Osteocyte (in vitro differentiated cells): ENCODE measurements at regions not wholly inside any gene's neighbourhood (a gene's known extent, or its start where the extent isn't known, plus 50 kb on each side); places are given as distances from the start of the nearest gene placed in this dataset.

ENCODE experiments used
- DNase-seq: peaks from one replicate; pipeline ENCODE4 v3.0.0; 2021; ENCODE audit warnings: mixed read lengths; ENCODE audit not compliant: unreplicated experiment; ENCODE audit errors: extremely low spot score
- H3K27ac Mint-ChIP-seq: one replicate; pipeline ENCODE4 v1.8.0; 2021; ENCODE audit warnings: mild to moderate bottlenecking, mixed read lengths; ENCODE audit not compliant: unreplicated experiment
- H3K27me3 Mint-ChIP-seq: one replicate; pipeline ENCODE4 v1.8.0; 2021; ENCODE audit warnings: mixed read lengths; ENCODE audit not compliant: unreplicated experiment
- H3K36me3 Mint-ChIP-seq: one replicate; pipeline ENCODE4 v1.8.0; 2021; ENCODE audit warnings: mixed read lengths; ENCODE audit not compliant: unreplicated experiment
- H3K4me1 Mint-ChIP-seq: one replicate; pipeline ENCODE4 v1.8.0; 2021; ENCODE audit warnings: mixed read lengths; ENCODE audit not compliant: unreplicated experiment
- H3K4me3 Mint-ChIP-seq: one replicate; pipeline ENCODE4 v1.8.0; 2021; ENCODE audit warnings: mild to moderate bottlenecking, moderate library complexity, mixed read lengths; ENCODE audit not compliant: unreplicated experiment
- H3K9me3 Mint-ChIP-seq: one replicate; pipeline ENCODE4 v1.8.0; 2021; ENCODE audit warnings: mixed read lengths; ENCODE audit not compliant: unreplicated experiment
- CTCF ChIP-seq: fragments of 200-600 bp; sonication (generic); IDR thresholded peaks from 2 replicates; pipeline ENCODE4 v1.5.0; 2021; ENCODE audit warnings: antibody characterized with exemption, mild to moderate bottlenecking, moderate library complexity

- H3K36me3 Mint-ChIP-seq = no peaks in the 10 kb centered on the region
- no peak overlapping the region for H3K27ac Mint-ChIP-seq
- no peak overlapping the region for H3K4me3 Mint-ChIP-seq
- no peaks in the 10 kb centered on the region for H3K27me3 Mint-ChIP-seq
- no peak for DNase-seq
- no peak for TF ChIP-seq CTCF
- no peaks in the 10 kb centered on the region for H3K4me1 Mint-ChIP-seq
- H3K9me3 Mint-ChIP-seq = peaks cover 29% of the 10 kb centered on the region
Measured at GRCh38 chr10:128475686-128476367, 349.6 kb upstream of the MKI67 start.

- no peaks in the 10 kb centered on the region for H3K4me1 Mint-ChIP-seq
- H3K36me3 Mint-ChIP-seq = no peaks in the 10 kb centered on the region
- no peak for DNase-seq
- H3K9me3 Mint-ChIP-seq = peaks cover 29% of the 10 kb centered on the region
- H3K27me3 Mint-ChIP-seq = no peaks in the 10 kb centered on the region
- no peak overlapping the region for H3K4me3 Mint-ChIP-seq
- no peak for TF ChIP-seq CTCF
- H3K27ac Mint-ChIP-seq = no peak overlapping the region
Measured at GRCh38 chr10:128476368-128476725, 350.1 kb upstream of the MKI67 start.

- Mint-ChIP-seq H3K4me3 (no peak overlapping the region), H3K36me3 (no peaks in the 10 kb centered on the region), H3K4me1 (no peaks in the 10 kb centered on the region), H3K9me3 (peaks cover 29% of the 10 kb centered on the region), H3K27ac (no peak overlapping the region), H3K27me3 (no peaks in the 10 kb centered on the region)
- DNase-seq = no peak
- TF ChIP-seq CTCF = no peak
Measured at GRCh38 chr10:128476845-128477244, 350.6 kb upstream of the MKI67 start.

GRCh38 chr10:128480601-128481000 is 354.4 kb upstream of the MKI67 start:
- Mint-ChIP-seq H3K36me3 (no peaks in the 10 kb centered on the region), H3K4me3 (no peak overlapping the region), H3K9me3 (peaks cover 26% of the 10 kb centered on the region), H3K27me3 (no peaks in the 10 kb centered on the region), H3K27ac (no peak overlapping the region), H3K4me1 (no peaks in the 10 kb centered on the region)
- no peak for DNase-seq
- TF ChIP-seq CTCF = no peak

GRCh38 chr10:128481152-128481840 is 355.1 kb upstream of the MKI67 start:
- Mint-ChIP-seq H3K9me3 (peaks cover 28% of the 10 kb centered on the region), H3K4me3 (no peak overlapping the region), H3K4me1 (no peaks in the 10 kb centered on the region), H3K27ac (no peak overlapping the region), H3K36me3 (no peaks in the 10 kb centered on the region), H3K27me3 (no peaks in the 10 kb centered on the region)
- TF ChIP-seq CTCF = no peak
- no peak for DNase-seq
